Stomach (tissue), 8 donors: ENCODE measurements at regions not wholly inside any gene's neighbourhood (a gene's known extent, or its start where the extent isn't known, plus 50 kb on each side); places are given as distances from the start of the nearest gene placed in this dataset.
A peak's percentile ranks its signal among the peaks of the same experiment; 100 is the strongest.

Experiments used
- DNase-seq, 2 donors: peaks; one replicate each; pipeline versions ENCODE4 v3.0.0 to v3.0.0-alpha.2; 2013 to 2019
- H3K27ac ChIP-seq, 5 donors: fragments of 200-600 bp in 4 of 5; sonication (generic) in 4 of 5; one replicate each; pipeline ENCODE4 v1.5.1; 2013 to 2019; ENCODE audit warnings: mild to moderate bottlenecking in 1 of 5, moderate library complexity in 1 of 5
- H3K27me3 ChIP-seq, 3 donors: fragments of 200-600 bp; sonication (generic); one replicate each; pipeline ENCODE4 v1.5.1; 2017 to 2019; ENCODE audit warnings: mixed run types in 1 of 3
- H3K36me3 ChIP-seq, 4 donors: fragments of 200-600 bp; sonication (generic); 1 replicate in 3 of 4; 2 replicates in 1 of 4; pipeline ENCODE4 v1.5.1; 2016 to 2019
- H3K4me1 ChIP-seq, 4 donors: fragments of 200-600 bp; sonication (generic); one replicate each; pipeline ENCODE4 v1.5.1; 2016 to 2019
- H3K4me3 ChIP-seq, 4 donors: fragments of 200-600 bp; sonication (generic) in 3 of 4; one replicate each; pipeline ENCODE4 v1.5.1; 2016 to 2019; ENCODE audit warnings: mild to moderate bottlenecking in 1 of 4
- H3K9me3 ChIP-seq, 4 donors: fragments of 200-600 bp; sonication (generic); one replicate each; pipeline ENCODE4 v1.5.1; 2016 to 2019
- EP300 ChIP-seq: sonication (generic); formaldehyde crosslinking; IDR thresholded peaks from one replicate; pipeline ENCODE4 v1.6.1; 2017; ENCODE audit warnings: antibody characterized with exemption
- POLR2A ChIP-seq, 4 donors: fragments of 450-650 bp; IDR thresholded peaks; one replicate each; pipeline ENCODE4 v1.6.1; 2016; ENCODE audit warnings: antibody characterized with exemption in 4 of 4, control low read depth in 2 of 4, mild to moderate bottlenecking in 1 of 4, moderate library complexity in 1 of 4
- POLR2AphosphoS5 ChIP-seq, 3 donors: sonication (generic); formaldehyde crosslinking; IDR thresholded peaks; one replicate each; pipeline ENCODE4 v1.6.1; 2016; ENCODE audit warnings: antibody characterized with exemption in 3 of 3
- WGBS, 5 donors: extraction: QIAGEN DNeasy Blood & Tissue Kit in 3 of 5; methylation state at CpG; one replicate each; pipeline versions ENCODE4 v1.1.5 to v1.1.7; 2013 to 2018; 5-methylcytosine and 5-hydroxymethylcytosine counted together
- intact Hi-C: fragments of 100-400 bp; cut with DNase I; formaldehyde crosslinking; loops from one replicate; pipeline ENCODE4 v1.15.1; 2023; ENCODE audit warnings: low total_unique reads
- TF ChIP-seq, protein P1 (sequence below), 7 experiments: fragments of 450-650 bp in 4 of 7; fragments of 200-600 bp in 3 of 7; sonication (generic) in 3 of 7; IDR thresholded peaks; one replicate each; pipeline ENCODE4 v1.5.1; 2016 to 2019; ENCODE audit warnings: antibody characterized with exemption in 7 of 7, control low read depth in 2 of 7, mild to moderate bottlenecking in 1 of 7
- donor health status: healthy with polysubstance abuse.
- donor health status: Bipolar disorder and iron deficiency.
- donor health status: healthy.

DNA sequence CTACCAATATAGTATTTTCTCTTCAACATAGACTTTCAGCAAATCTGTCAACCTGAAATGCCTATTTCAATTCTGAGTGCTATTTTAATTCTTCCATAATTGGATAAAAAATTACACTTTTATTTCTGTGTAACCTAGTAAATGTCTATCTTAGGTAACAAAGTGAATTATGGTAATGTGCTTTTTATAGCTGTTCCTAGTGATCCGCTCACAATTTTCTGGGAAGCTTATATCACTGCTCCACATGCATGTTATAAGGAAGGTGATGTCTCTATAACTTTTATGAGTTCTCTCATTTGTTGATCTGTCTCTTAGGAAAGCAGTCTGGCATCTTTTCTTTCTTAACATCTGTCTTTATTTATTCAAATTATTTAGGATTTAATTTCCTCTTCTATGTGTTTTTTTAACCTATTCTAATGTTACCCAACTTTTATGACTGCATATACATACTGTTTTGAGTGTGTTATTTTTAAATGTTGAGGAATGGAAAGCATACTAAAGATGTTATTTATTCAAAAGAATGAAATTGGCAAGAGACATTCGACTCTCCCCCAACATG lies 777.1 kb upstream of the MDGA2 start:
- intact Hi-C loops = no loop called here
- Histone ChIP-seq H3K27me3 (no peaks in the 10 kb centered on the region), H3K4me3 (no peak overlapping the region), H3K4me1 (no peaks in the 10 kb centered on the region), H3K27ac (no peak overlapping the region), H3K9me3 (no peaks in the 10 kb centered on the region), H3K36me3 (no peaks in the 10 kb centered on the region)
- TF ChIP-seq POLR2AphosphoS5 (IDR thresholded peaks at IDR 0.05) (no peak), POLR2A (IDR thresholded peaks at IDR 0.05) (no peak), EP300 (no peak)
- TF ChIP-seq, protein P1, sequence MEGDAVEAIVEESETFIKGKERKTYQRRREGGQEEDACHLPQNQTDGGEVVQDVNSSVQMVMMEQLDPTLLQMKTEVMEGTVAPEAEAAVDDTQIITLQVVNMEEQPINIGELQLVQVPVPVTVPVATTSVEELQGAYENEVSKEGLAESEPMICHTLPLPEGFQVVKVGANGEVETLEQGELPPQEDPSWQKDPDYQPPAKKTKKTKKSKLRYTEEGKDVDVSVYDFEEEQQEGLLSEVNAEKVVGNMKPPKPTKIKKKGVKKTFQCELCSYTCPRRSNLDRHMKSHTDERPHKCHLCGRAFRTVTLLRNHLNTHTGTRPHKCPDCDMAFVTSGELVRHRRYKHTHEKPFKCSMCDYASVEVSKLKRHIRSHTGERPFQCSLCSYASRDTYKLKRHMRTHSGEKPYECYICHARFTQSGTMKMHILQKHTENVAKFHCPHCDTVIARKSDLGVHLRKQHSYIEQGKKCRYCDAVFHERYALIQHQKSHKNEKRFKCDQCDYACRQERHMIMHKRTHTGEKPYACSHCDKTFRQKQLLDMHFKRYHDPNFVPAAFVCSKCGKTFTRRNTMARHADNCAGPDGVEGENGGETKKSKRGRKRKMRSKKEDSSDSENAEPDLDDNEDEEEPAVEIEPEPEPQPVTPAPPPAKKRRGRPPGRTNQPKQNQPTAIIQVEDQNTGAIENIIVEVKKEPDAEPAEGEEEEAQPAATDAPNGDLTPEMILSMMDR (IDR thresholded peaks at IDR 0.05) = no peak
- no peak for DNase-seq
- 72 to 89% (median 86%) methylated on average over 2 of the region's 2 CpGs for WGBS, 5 donors

DNA sequence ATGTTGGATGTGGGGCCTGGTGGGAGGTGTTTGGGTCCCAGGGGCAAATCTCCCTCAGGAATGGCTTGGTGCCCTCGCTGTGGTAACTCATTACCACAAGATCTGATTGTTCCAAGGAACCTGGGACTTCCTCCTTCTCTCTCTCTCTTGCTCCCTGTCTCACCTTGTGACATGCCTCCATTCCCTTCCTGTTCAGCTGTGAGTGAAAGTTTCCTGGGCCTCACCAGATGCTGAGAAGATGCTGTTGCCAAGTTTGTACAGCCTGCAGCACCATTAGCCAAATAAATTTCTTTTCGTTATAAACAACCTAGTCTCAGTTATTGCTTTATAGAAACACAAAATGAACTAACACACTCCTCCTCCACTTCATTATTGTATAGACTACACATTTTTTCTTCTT lies 759.8 kb upstream of the MDGA2 start:
- Histone ChIP-seq H3K4me3 (no peak overlapping the region), H3K9me3 (no peaks in the 10 kb centered on the region), H3K27ac (no peak overlapping the region), H3K36me3 (no peaks in the 10 kb centered on the region), H3K27me3 (no peaks in the 10 kb centered on the region), H3K4me1 (no peaks in the 10 kb centered on the region)
- TF ChIP-seq POLR2AphosphoS5 (IDR thresholded peaks at IDR 0.05) = no peak
- no peak for TF ChIP-seq POLR2A (IDR thresholded peaks at IDR 0.05)
- TF ChIP-seq, protein P1 (IDR thresholded peaks at IDR 0.05) = no peak
- TF ChIP-seq EP300 = no peak
- intact Hi-C loops = no loop called here
- 44 to 51% (median 50%) methylated on average over 2 of the region's 2 CpGs for WGBS, 5 donors
- peak in 1 of 2 donors; percentile 7 for DNase-seq

DNA sequence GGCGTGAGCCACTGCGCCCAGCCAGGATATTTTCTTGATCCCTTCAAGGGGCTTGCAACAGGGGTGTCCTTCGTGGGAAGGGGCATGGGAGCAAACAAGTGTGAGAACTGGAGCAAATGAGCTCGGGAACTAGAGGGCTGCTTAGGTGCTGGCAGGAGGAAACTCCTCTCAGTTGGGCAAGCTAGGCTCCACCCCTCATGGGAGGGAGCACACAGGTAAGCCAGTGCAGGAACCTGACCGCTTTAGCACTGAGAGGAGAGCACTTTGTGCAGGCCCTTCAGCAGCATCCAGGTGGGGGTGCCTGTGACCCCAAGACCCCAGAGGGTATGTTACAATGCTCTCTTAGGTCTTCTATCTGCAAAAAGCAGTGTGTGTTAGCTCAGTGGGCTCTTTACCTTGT lies 755.4 kb upstream of the MDGA2 start:
- no peak overlapping the region for H3K27ac ChIP-seq
- no peak for DNase-seq
- intact Hi-C loops = no loop called here
- no peaks in the 10 kb centered on the region for H3K27me3 ChIP-seq
- H3K4me3 ChIP-seq = no peak overlapping the region
- H3K4me1 ChIP-seq = no peaks in the 10 kb centered on the region
- H3K36me3 ChIP-seq = no peaks in the 10 kb centered on the region
- no peaks in the 10 kb centered on the region for H3K9me3 ChIP-seq
- no peak for TF ChIP-seq POLR2A (IDR thresholded peaks at IDR 0.05)
- no peak for TF ChIP-seq POLR2AphosphoS5 (IDR thresholded peaks at IDR 0.05)
- TF ChIP-seq EP300 = no peak
- TF ChIP-seq, protein P1 (IDR thresholded peaks at IDR 0.05) = no peak
- 77 to 89% (median 85%) methylated on average over 5 of the region's 5 CpGs for WGBS, 5 donors

DNA sequence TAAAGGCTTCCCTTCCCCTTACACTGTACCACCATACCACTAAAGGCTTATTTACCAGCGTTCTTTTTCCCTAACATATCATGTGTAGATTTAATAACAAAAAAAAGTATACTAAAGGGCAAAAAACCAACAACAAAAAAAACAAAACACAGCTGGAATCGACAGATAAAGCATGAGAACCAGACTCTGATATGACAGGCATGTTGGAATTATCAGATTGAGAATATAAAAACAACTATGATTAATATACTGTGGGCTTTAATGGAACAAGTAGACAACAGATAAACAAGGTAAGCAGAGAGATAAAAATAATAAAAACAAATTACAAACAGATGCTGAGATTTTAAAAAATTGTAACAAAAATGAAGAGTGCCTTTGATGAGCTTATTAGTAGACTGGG lies 754.1 kb upstream of the MDGA2 start:
- no peaks in the 10 kb centered on the region for H3K27me3 ChIP-seq
- no peak overlapping the region for H3K27ac ChIP-seq
- H3K36me3 ChIP-seq = no peaks in the 10 kb centered on the region
- DNase-seq = no peak
- no peaks in the 10 kb centered on the region for H3K4me1 ChIP-seq
- intact Hi-C loops = no loop called here
- no peak for TF ChIP-seq EP300
- TF ChIP-seq POLR2AphosphoS5 (IDR thresholded peaks at IDR 0.05) = no peak
- TF ChIP-seq POLR2A (IDR thresholded peaks at IDR 0.05) = no peak
- TF ChIP-seq, protein P1 (IDR thresholded peaks at IDR 0.05) = no peak
- no peaks in the 10 kb centered on the region for H3K9me3 ChIP-seq
- no peak overlapping the region for H3K4me3 ChIP-seq
- 32 to 47% (median 45%) methylated on average over 2 of the region's 2 CpGs for WGBS, 5 donors
